OCI-LY7 (cell line): ENCODE measurements at regions not wholly inside any gene's neighbourhood (a gene's known extent, or its start where the extent isn't known, plus 50 kb on each side); places are given as distances from the start of the nearest gene placed in this dataset.

ENCODE experiments used
- BruUV-seq: library from RNA; stranded (reverse); fragments of 400-500 nt; replicated peaks from 2 replicates; lab custom pipeline; 2021; lab: Mats Ljungman, UMichigan
- CTCF ChIA-PET: fragments of 300-600 bp; sonication (Branson Sonifier 250); formaldehyde crosslinking; loops from one replicate; lab custom pipeline; 2022; ENCODE audit warnings: antibody characterized with exemption; ENCODE audit not compliant: unreplicated experiment; lab: Charles Lee
- POLR2A ChIA-PET: fragments of 300-600 bp; sonication (Branson Sonifier 250); formaldehyde crosslinking; loops from one replicate; lab custom pipeline; 2022; ENCODE audit warnings: antibody characterized with exemption; lab: Charles Lee
- DNase-seq: peaks from one replicate; pipeline ENCODE4 v3.0.0-alpha.2; 2015; ENCODE audit warnings: low spot score
- H2AFZ ChIP-seq: fragments of 200-600 bp; sonication (generic), shearing (Covaris generic); 2 replicates; pipeline ENCODE4 v1.6.1; 2014; ENCODE audit warnings: mild to moderate bottlenecking, antibody characterized with exemption, low read length, moderate library complexity
- H3K27ac ChIP-seq: fragments of 200-600 bp; sonication (generic); 2 replicates; pipeline ENCODE4 v1.5.1; 2014; ENCODE audit warnings: mixed run types, low read depth, mild to moderate bottlenecking, moderate library complexity, low read length, inconsistent platforms; ENCODE audit not compliant: poor library complexity, severe bottlenecking
- H3K36me3 ChIP-seq: fragments of 200-600 bp; sonication (generic); 2 replicates; pipeline ENCODE4 v1.6.1; 2014; ENCODE audit warnings: mild to moderate bottlenecking, antibody characterized with exemption, low read length, moderate library complexity, mixed read lengths; ENCODE audit not compliant: insufficient read depth
- H3K4me1 ChIP-seq: fragments of 200-600 bp; sonication (generic); 2 replicates; pipeline ENCODE4 v1.5.1; 2014; ENCODE audit warnings: mild to moderate bottlenecking, low read length; ENCODE audit not compliant: insufficient read depth, poor library complexity, severe bottlenecking
- H3K4me2 ChIP-seq: fragments of 200-600 bp; sonication (generic); 2 replicates; pipeline ENCODE4 v1.6.1; 2014; ENCODE audit warnings: mild to moderate bottlenecking, low read length
- H3K4me3 ChIP-seq: fragments of 200-600 bp; sonication (generic); 2 replicates; pipeline ENCODE4 v1.5.1; 2014; ENCODE audit warnings: mild to moderate bottlenecking, low read depth, low read length; ENCODE audit not compliant: poor library complexity, severe bottlenecking
- H3K79me2 ChIP-seq: fragments of 200-600 bp; sonication (generic); 2 replicates; pipeline ENCODE4 v1.6.1; 2016; ENCODE audit warnings: low read depth, mild to moderate bottlenecking, low read length, moderate library complexity, mixed read lengths; ENCODE audit not compliant: insufficient read depth
- H3K9me2 ChIP-seq: fragments of 200-600 bp; sonication (generic); 2 replicates; pipeline ENCODE4 v1.6.1; 2016; ENCODE audit warnings: mild to moderate bottlenecking, low read length, mixed read lengths; ENCODE audit not compliant: insufficient read depth
- H3K9me3 ChIP-seq: fragments of 200-600 bp; sonication (generic); 2 replicates; pipeline ENCODE4 v1.6.1; 2014; ENCODE audit warnings: mild to moderate bottlenecking, mixed run types, low read length, mixed read lengths
- H4K20me1 ChIP-seq: fragments of 200-600 bp; sonication (generic); 2 replicates; pipeline ENCODE4 v1.6.1; 2014; ENCODE audit warnings: mild to moderate bottlenecking, antibody characterized with exemption, low read length, moderate library complexity, mixed read lengths; ENCODE audit not compliant: insufficient read depth
- CTCF ChIP-seq: fragments of 200-600 bp; sonication (generic); conservative IDR thresholded peaks from 2 replicates; pipeline ENCODE4 v1.5.1; 2014; ENCODE audit warnings: mild to moderate bottlenecking, antibody characterized with exemption, low read length, moderate library complexity, mixed read lengths
- EZH2phosphoT487 ChIP-seq: fragments of 200-600 bp; sonication (generic); IDR thresholded peaks from 2 replicates; pipeline ENCODE4 v1.6.1; 2018; ENCODE audit warnings: low read depth, borderline replicate concordance, mild to moderate bottlenecking, mixed run types, antibody characterized with exemption, low read length, moderate library complexity, mixed read lengths
- intact Hi-C: fragments of 100-400 bp; cut with micrococcal nuclease; formaldehyde crosslinking; loops from one replicate; pipeline ENCODE4 v1.10.0; 2022; ENCODE audit not compliant: unreplicated experiment

GRCh38 chr5:152274224-152274623, 130.9 kb downstream of the NMUR2 start:
- Histone ChIP-seq H3K79me2 (no peaks in the 10 kb centered on the region), H3K4me1 (no peaks in the 10 kb centered on the region), H3K9me2 (no peaks in the 10 kb centered on the region), H3K4me3 (no peak overlapping the region), H3K27ac (no peak overlapping the region), H4K20me1 (no peaks in the 10 kb centered on the region), H3K4me2 (no peak overlapping the region), H3K36me3 (no peaks in the 10 kb centered on the region), H3K9me3 (no peaks in the 10 kb centered on the region), H2AFZ (no peak overlapping the region)
- POLR2A ChIA-PET: no interaction called here
- BruUV-seq: no TSS peak
- no peak for DNase-seq
- no peak for TF ChIP-seq CTCF
- TF ChIP-seq EZH2phosphoT487: no peak
- CTCF ChIA-PET: no interaction called here
- intact Hi-C loops: no loop called here

- Histone ChIP-seq H3K9me2 (no peaks in the 10 kb centered on the region), H3K27ac (no peak overlapping the region), H3K9me3 (no peaks in the 10 kb centered on the region), H4K20me1 (no peaks in the 10 kb centered on the region), H3K79me2 (no peaks in the 10 kb centered on the region), H3K4me1 (no peaks in the 10 kb centered on the region), H3K4me3 (no peak overlapping the region), H3K36me3 (no peaks in the 10 kb centered on the region), H3K4me2 (no peak overlapping the region), H2AFZ (no peak overlapping the region)
- TF ChIP-seq CTCF (peak; percentile 44), EZH2phosphoT487 (no peak)
- POLR2A ChIA-PET: no interaction called here
- no TSS peak for BruUV-seq
- peak; percentile 11 for DNase-seq
- intact Hi-C loops: no loop called here
- CTCF ChIA-PET: no interaction called here
Measured at GRCh38 chr5:152271420-152271819, 133.7 kb downstream of the NMUR2 start.

- Histone ChIP-seq H3K79me2 (no peaks in the 10 kb centered on the region), H3K9me3 (no peaks in the 10 kb centered on the region), H3K4me3 (no peak overlapping the region), H2AFZ (no peak overlapping the region), H3K36me3 (no peaks in the 10 kb centered on the region), H3K27ac (no peak overlapping the region), H4K20me1 (no peaks in the 10 kb centered on the region), H3K4me1 (no peaks in the 10 kb centered on the region), H3K4me2 (no peak overlapping the region), H3K9me2 (no peaks in the 10 kb centered on the region)
- intact Hi-C loops: no loop called here
- POLR2A ChIA-PET: no interaction called here
- CTCF ChIA-PET: no interaction called here
- no TSS peak for BruUV-seq
- DNase-seq: no peak
- TF ChIP-seq CTCF (no peak), EZH2phosphoT487 (no peak)
Measured at GRCh38 chr5:152270096-152270495, 135.0 kb downstream of the NMUR2 start.
